ENCODE measurements at regions not wholly inside any gene's neighbourhood (a gene's known extent, or its start where the extent isn't known, plus 50 kb on each side); places are given as distances from the start of the nearest gene placed in this dataset.

DNA sequence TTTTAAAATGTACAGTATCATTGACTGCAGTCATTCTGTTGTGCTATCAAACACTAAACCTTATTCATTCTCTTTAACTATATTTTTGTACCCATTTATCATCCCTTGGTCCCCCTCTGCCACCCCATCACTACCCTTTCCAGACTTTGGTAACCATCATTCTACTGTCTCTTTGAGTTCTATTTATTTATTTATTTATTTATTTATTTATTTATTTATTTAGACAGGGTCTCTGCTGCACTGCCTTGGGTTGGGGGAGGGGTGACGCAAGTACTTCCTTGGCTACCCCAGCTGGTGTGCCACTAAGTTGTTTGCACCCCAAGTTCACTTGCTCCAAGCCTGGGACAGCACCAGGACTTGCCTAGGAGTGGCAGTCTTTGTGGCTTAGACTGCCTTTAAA, 427.8 kb upstream of the NOVA1 start:
- DNase-seq, result no peak
- no peak overlapping the region for H3K4me3 ChIP-seq (ENCODE audit: low read depth in 1 of 3, low read length in 3 of 3)
- no peaks in the 10 kb centered on the region for H3K9me3 ChIP-seq (ENCODE audit: control insufficient read depth in 2 of 2, insufficient read depth in 1 of 2, low read depth in 1 of 2, low read length in 1 of 2)
- H3K27me3 ChIP-seq (ENCODE audit: control insufficient read depth in 3 of 3, insufficient read depth in 3 of 3, low read length in 3 of 3), result no peaks in the 10 kb centered on the region
- H3K4me1 ChIP-seq (ENCODE audit: control insufficient read depth in 3 of 3, insufficient read depth in 2 of 3, low read depth in 1 of 3, low read length in 2 of 3), result no peaks in the 10 kb centered on the region
- FAIRE-seq, result no peak
- H3K27ac ChIP-seq (ENCODE audit: low read depth in 1 of 3, low read length in 2 of 3), result no peak overlapping the region
- WGBS, 3 donors, result 94 to 100% (median 100%) methylated on average over 1 of the region's 1 CpG
- H3K36me3 ChIP-seq (ENCODE audit: control insufficient read depth in 3 of 3, insufficient read depth in 2 of 3, low read depth in 1 of 3, low read length in 3 of 3), result no peaks in the 10 kb centered on the region

DNA sequence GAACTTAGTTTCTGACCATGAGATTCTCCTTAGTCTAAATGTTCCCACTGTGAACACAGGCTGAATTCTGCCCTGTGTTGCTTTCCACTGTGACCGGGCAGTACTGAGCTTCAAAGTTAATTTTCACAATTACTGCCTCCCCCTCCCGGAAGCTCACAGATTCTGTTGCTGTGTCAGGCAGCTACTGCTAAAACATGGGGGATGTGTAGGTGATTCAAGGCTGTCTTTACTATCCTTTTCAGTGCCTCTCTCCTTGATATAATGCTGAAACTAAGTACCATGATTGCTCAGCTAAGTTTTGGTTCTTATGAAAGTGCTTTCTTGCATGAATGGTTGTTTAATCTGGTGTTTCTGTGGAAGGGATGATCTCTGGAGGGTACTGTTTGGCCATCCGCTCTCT, 428.3 kb upstream of the NOVA1 start:
- H3K27me3 ChIP-seq (ENCODE audit: control insufficient read depth in 3 of 3, insufficient read depth in 3 of 3, low read length in 3 of 3), result no peaks in the 10 kb centered on the region
- H3K4me1 ChIP-seq (ENCODE audit: control insufficient read depth in 3 of 3, insufficient read depth in 2 of 3, low read depth in 1 of 3, low read length in 2 of 3), result no peaks in the 10 kb centered on the region
- FAIRE-seq (no peak), DNase-seq (no peak)
- H3K27ac ChIP-seq (ENCODE audit: low read depth in 1 of 3, low read length in 2 of 3), result no peak overlapping the region
- no peak overlapping the region for H3K4me3 ChIP-seq (ENCODE audit: low read depth in 1 of 3, low read length in 3 of 3)
- no peaks in the 10 kb centered on the region for H3K9me3 ChIP-seq (ENCODE audit: control insufficient read depth in 2 of 2, insufficient read depth in 1 of 2, low read depth in 1 of 2, low read length in 1 of 2)
- WGBS, 3 donors, result 50 to 73% (median 60%) methylated on average over 3 of the region's 3 CpGs
- no peaks in the 10 kb centered on the region for H3K36me3 ChIP-seq (ENCODE audit: control insufficient read depth in 3 of 3, insufficient read depth in 2 of 3, low read depth in 1 of 3, low read length in 3 of 3)

- Histone ChIP-seq H3K27me3 (ENCODE audit: control insufficient read depth in 3 of 3, insufficient read depth in 3 of 3, low read length in 3 of 3) (no peaks in the 10 kb centered on the region), H3K36me3 (ENCODE audit: control insufficient read depth in 3 of 3, insufficient read depth in 2 of 3, low read depth in 1 of 3, low read length in 3 of 3) (no peaks in the 10 kb centered on the region), H3K9me3 (ENCODE audit: control insufficient read depth in 2 of 2, insufficient read depth in 1 of 2, low read depth in 1 of 2, low read length in 1 of 2) (no peaks in the 10 kb centered on the region), H3K27ac (ENCODE audit: low read depth in 1 of 3, low read length in 2 of 3) (no peak overlapping the region), H3K4me3 (ENCODE audit: low read depth in 1 of 3, low read length in 3 of 3) (no peak overlapping the region), H3K4me1 (ENCODE audit: control insufficient read depth in 3 of 3, insufficient read depth in 2 of 3, low read depth in 1 of 3, low read length in 2 of 3) (no peaks in the 10 kb centered on the region)
- no peak for FAIRE-seq
- WGBS, 3 donors, result 11 to 59% (median 42%) methylated on average over 2 of the region's 2 CpGs
- DNase-seq, result no peak
These were observed 442.7 kb upstream of the NOVA1 start for GRCh38 chr14:27040552-27040951.

DNA sequence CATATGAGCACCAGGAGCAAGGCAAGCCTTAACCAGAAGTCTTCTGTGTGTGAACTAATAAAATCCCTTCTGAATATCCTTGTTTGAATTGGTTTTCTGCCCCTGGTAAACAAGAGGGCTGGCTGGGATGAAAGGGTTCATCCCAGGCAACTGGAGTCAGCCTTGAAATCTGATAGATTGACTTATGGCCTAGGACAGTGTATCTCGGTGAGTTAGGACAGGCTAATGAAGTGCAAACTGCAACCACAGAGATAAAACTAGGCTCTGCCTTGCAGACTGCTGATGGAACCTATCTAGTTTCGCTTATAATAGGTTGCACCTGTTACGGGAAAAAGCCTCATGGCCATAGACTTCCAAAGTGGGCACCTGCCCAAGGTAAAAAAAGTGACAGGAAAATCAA, 451.9 kb upstream of the NOVA1 start:
- H3K4me1 ChIP-seq (ENCODE audit: control insufficient read depth in 3 of 3, insufficient read depth in 2 of 3, low read depth in 1 of 3, low read length in 2 of 3), result no peaks in the 10 kb centered on the region
- H3K9me3 ChIP-seq (ENCODE audit: control insufficient read depth in 2 of 2, insufficient read depth in 1 of 2, low read depth in 1 of 2, low read length in 1 of 2), result no peaks in the 10 kb centered on the region
- H3K27me3 ChIP-seq (ENCODE audit: control insufficient read depth in 3 of 3, insufficient read depth in 3 of 3, low read length in 3 of 3), result no peaks in the 10 kb centered on the region
- no peak overlapping the region for H3K4me3 ChIP-seq (ENCODE audit: low read depth in 1 of 3, low read length in 3 of 3)
- WGBS, 3 donors, result 47 to 66% (median 56%) methylated on average over 3 of the region's 3 CpGs
- no peak overlapping the region for H3K27ac ChIP-seq (ENCODE audit: low read depth in 1 of 3, low read length in 2 of 3)
- DNase-seq (no peak), FAIRE-seq (no peak)
- H3K36me3 ChIP-seq (ENCODE audit: control insufficient read depth in 3 of 3, insufficient read depth in 2 of 3, low read depth in 1 of 3, low read length in 3 of 3), result no peaks in the 10 kb centered on the region

- DNase-seq (no peak), FAIRE-seq (no peak)
- H3K4me1 ChIP-seq (ENCODE audit: control insufficient read depth in 3 of 3, insufficient read depth in 2 of 3, low read depth in 1 of 3, low read length in 2 of 3), result no peaks in the 10 kb centered on the region
- no peaks in the 10 kb centered on the region for H3K27me3 ChIP-seq (ENCODE audit: control insufficient read depth in 3 of 3, insufficient read depth in 3 of 3, low read length in 3 of 3)
- H3K9me3 ChIP-seq (ENCODE audit: control insufficient read depth in 2 of 2, insufficient read depth in 1 of 2, low read depth in 1 of 2, low read length in 1 of 2), result no peaks in the 10 kb centered on the region
- H3K4me3 ChIP-seq (ENCODE audit: low read depth in 1 of 3, low read length in 3 of 3), result no peak overlapping the region
- no peaks in the 10 kb centered on the region for H3K36me3 ChIP-seq (ENCODE audit: control insufficient read depth in 3 of 3, insufficient read depth in 2 of 3, low read depth in 1 of 3, low read length in 3 of 3)
- no peak overlapping the region for H3K27ac ChIP-seq (ENCODE audit: low read depth in 1 of 3, low read length in 2 of 3)
These were observed 452.4 kb upstream of the NOVA1 start for GRCh38 chr14:27050208-27050607.

- H3K4me1 ChIP-seq (ENCODE audit: control insufficient read depth in 3 of 3, insufficient read depth in 2 of 3, low read depth in 1 of 3, low read length in 2 of 3), result no peaks in the 10 kb centered on the region
- H3K27me3 ChIP-seq (ENCODE audit: control insufficient read depth in 3 of 3, insufficient read depth in 3 of 3, low read length in 3 of 3), result no peaks in the 10 kb centered on the region
- H3K9me3 ChIP-seq (ENCODE audit: control insufficient read depth in 2 of 2, insufficient read depth in 1 of 2, low read depth in 1 of 2, low read length in 1 of 2), result no peaks in the 10 kb centered on the region
- no peak overlapping the region for H3K27ac ChIP-seq (ENCODE audit: low read depth in 1 of 3, low read length in 2 of 3)
- H3K36me3 ChIP-seq (ENCODE audit: control insufficient read depth in 3 of 3, insufficient read depth in 2 of 3, low read depth in 1 of 3, low read length in 3 of 3), result no peaks in the 10 kb centered on the region
- H3K4me3 ChIP-seq (ENCODE audit: low read depth in 1 of 3, low read length in 3 of 3), result no peak overlapping the region
- 69 to 80% (median 72%) methylated on average over 1 of the region's 1 CpG for WGBS, 3 donors
- no peak for DNase-seq
- no peak for FAIRE-seq
These were observed 458.8 kb upstream of the NOVA1 start for GRCh38 chr14:27056586-27056985.

GRCh38 chr14:27061299-27061698, 463.5 kb upstream of the NOVA1 start:
- H3K9me3 ChIP-seq (ENCODE audit: control insufficient read depth in 2 of 2, insufficient read depth in 1 of 2, low read depth in 1 of 2, low read length in 1 of 2), result no peaks in the 10 kb centered on the region
- no peak overlapping the region for H3K4me3 ChIP-seq (ENCODE audit: low read depth in 1 of 3, low read length in 3 of 3)
- H3K27ac ChIP-seq (ENCODE audit: low read depth in 1 of 3, low read length in 2 of 3), result no peak overlapping the region
- H3K4me1 ChIP-seq (ENCODE audit: control insufficient read depth in 3 of 3, insufficient read depth in 2 of 3, low read depth in 1 of 3, low read length in 2 of 3), result no peaks in the 10 kb centered on the region
- 71 to 87% (median 85%) methylated on average over 2 of the region's 2 CpGs for WGBS, 3 donors
- DNase-seq, result no peak
- no peaks in the 10 kb centered on the region for H3K27me3 ChIP-seq (ENCODE audit: control insufficient read depth in 3 of 3, insufficient read depth in 3 of 3, low read length in 3 of 3)
- H3K36me3 ChIP-seq (ENCODE audit: control insufficient read depth in 3 of 3, insufficient read depth in 2 of 3, low read depth in 1 of 3, low read length in 3 of 3), result no peaks in the 10 kb centered on the region
- no peak for FAIRE-seq

GRCh38 chr14:27063959-27064358, 466.1 kb upstream of the NOVA1 start:
- DNase-seq (no peak), FAIRE-seq (no peak)
- H3K27ac ChIP-seq (ENCODE audit: low read depth in 1 of 3, low read length in 2 of 3), result no peak overlapping the region
- no peaks in the 10 kb centered on the region for H3K36me3 ChIP-seq (ENCODE audit: control insufficient read depth in 3 of 3, insufficient read depth in 2 of 3, low read depth in 1 of 3, low read length in 3 of 3)
- H3K4me1 ChIP-seq (ENCODE audit: control insufficient read depth in 3 of 3, insufficient read depth in 2 of 3, low read depth in 1 of 3, low read length in 2 of 3), result no peaks in the 10 kb centered on the region
- H3K4me3 ChIP-seq (ENCODE audit: low read depth in 1 of 3, low read length in 3 of 3), result no peak overlapping the region
- no peaks in the 10 kb centered on the region for H3K9me3 ChIP-seq (ENCODE audit: control insufficient read depth in 2 of 2, insufficient read depth in 1 of 2, low read depth in 1 of 2, low read length in 1 of 2)
- no peaks in the 10 kb centered on the region for H3K27me3 ChIP-seq (ENCODE audit: control insufficient read depth in 3 of 3, insufficient read depth in 3 of 3, low read length in 3 of 3)

- Histone ChIP-seq H3K27me3 (ENCODE audit: control insufficient read depth in 3 of 3, insufficient read depth in 3 of 3, low read length in 3 of 3) (no peaks in the 10 kb centered on the region), H3K4me3 (ENCODE audit: low read depth in 1 of 3, low read length in 3 of 3) (no peak overlapping the region), H3K4me1 (ENCODE audit: control insufficient read depth in 3 of 3, insufficient read depth in 2 of 3, low read depth in 1 of 3, low read length in 2 of 3) (no peaks in the 10 kb centered on the region), H3K27ac (ENCODE audit: low read depth in 1 of 3, low read length in 2 of 3) (no peak overlapping the region), H3K36me3 (ENCODE audit: control insufficient read depth in 3 of 3, insufficient read depth in 2 of 3, low read depth in 1 of 3, low read length in 3 of 3) (no peaks in the 10 kb centered on the region), H3K9me3 (ENCODE audit: control insufficient read depth in 2 of 2, insufficient read depth in 1 of 2, low read depth in 1 of 2, low read length in 1 of 2) (no peaks in the 10 kb centered on the region)
- 27 to 37% (median 29%) methylated on average over 2 of the region's 2 CpGs for WGBS, 3 donors
- no peak for DNase-seq
- FAIRE-seq, result no peak
These were observed 468.1 kb upstream of the NOVA1 start for GRCh38 chr14:27065886-27066285.
